Ovary (tissue), 7 donors: ENCODE measurements at regions not wholly inside any gene's neighbourhood (a gene's known extent, or its start where the extent isn't known, plus 50 kb on each side); places are given as distances from the start of the nearest gene placed in this dataset.

ENCODE experiments used
- DNase-seq, 5 donors: peaks; one replicate each; pipeline ENCODE4 v3.0.0-alpha.2; 2019 to 2020
- H3K27ac ChIP-seq, 2 donors: fragments of 200-600 bp; one replicate each; pipeline versions ENCODE4 v1.5.1 to v1.8.0; 2019 to 2022
- H3K27me3 ChIP-seq: fragments of 200-600 bp; one replicate; pipeline ENCODE4 v1.8.0; 2022
- H3K36me3 ChIP-seq: fragments of 200-600 bp; sonication (generic); one replicate; pipeline ENCODE4 v1.5.1; 2019
- H3K4me1 ChIP-seq: one replicate; pipeline ENCODE4 v1.8.1; 2013; ENCODE audit warnings: mild to moderate bottlenecking, moderate library complexity; ENCODE audit not compliant: insufficient read depth
- H3K4me3 ChIP-seq: fragments of 200-600 bp; sonication (generic); one replicate; pipeline ENCODE4 v1.5.1; 2017
- H3K9me3 ChIP-seq, 2 donors: fragments of 200-600 bp in 1 of 2; sonication (generic) in 1 of 2; one replicate each; pipeline versions ENCODE4 v1.5.1 to v1.8.1; 2013 to 2019; ENCODE audit warnings: mild to moderate bottlenecking in 1 of 2, moderate library complexity in 1 of 2
- CTCF ChIP-seq, 3 donors: fragments of 450-650 bp in 2 of 3; fragments of 200-600 bp in 1 of 3; IDR thresholded peaks; one replicate each; pipeline versions ENCODE4 v1.5.1 to v1.8.0; 2016 to 2022; ENCODE audit warnings: antibody characterized with exemption in 3 of 3, mild to moderate bottlenecking in 1 of 3
- EP300 ChIP-seq: sonication (generic); formaldehyde crosslinking; IDR thresholded peaks from one replicate; pipeline ENCODE4 v1.6.1; 2017; ENCODE audit warnings: antibody characterized with exemption
- POLR2A ChIP-seq: fragments of 450-650 bp; IDR thresholded peaks from one replicate; pipeline ENCODE4 v1.6.1; 2017; ENCODE audit warnings: antibody characterized with exemption, mild to moderate bottlenecking, moderate library complexity
- whole genome bisulfite sequencing, 3 donors: extraction: QIAGEN DNeasy Blood & Tissue Kit in 1 of 3; methylation state at CpG; one replicate each; pipeline versions ENCODE4 v1.1.5 to v1.1.7; 2013 to 2017; 5-methylcytosine and 5-hydroxymethylcytosine counted together
- intact Hi-C, 4 donors: fragments of 100-400 bp; cut with DNase I; formaldehyde crosslinking; loops; one replicate each; pipeline versions ENCODE4 v1.11.0 to v1.15.1; 2022 to 2023
- donor health status: DM: no; HTN: no; CAD: no; lungs with moderate emphysema.
- donor health status: DM: no; HTN: no; CAD: no.
- donor health status: Bipolar disorder and iron deficiency.
- donor health status: DM: no; HTN: no; CAD: no.
- donor health status: DM: yes; HTN: yes; CAD: no.

GRCh38 chr2:194257095-194257494 lies 1399.9 kb upstream of the SLC39A10 start:
- H3K36me3 ChIP-seq = no peaks in the 10 kb centered on the region
- DNase-seq = no peak
- H3K9me3 ChIP-seq = no peaks in the 10 kb centered on the region
- intact Hi-C loops = no loop called here
- no peak overlapping the region for H3K27ac ChIP-seq
- H3K27me3 ChIP-seq = no peaks in the 10 kb centered on the region
- no peaks in the 10 kb centered on the region for H3K4me1 ChIP-seq
- TF ChIP-seq POLR2A (no peak), EP300 (no peak), CTCF (IDR thresholded peaks at IDR 0.05) (no peak)
- H3K4me3 ChIP-seq = no peak overlapping the region

GRCh38 chr2:194253528-194254259 lies 1403.3 kb upstream of the SLC39A10 start:
- TF ChIP-seq CTCF (IDR thresholded peaks at IDR 0.05) (no peak), EP300 (no peak), POLR2A (no peak)
- H3K27me3 ChIP-seq = no peaks in the 10 kb centered on the region
- no peak for DNase-seq
- H3K36me3 ChIP-seq = no peaks in the 10 kb centered on the region
- no peak overlapping the region for H3K27ac ChIP-seq
- H3K4me3 ChIP-seq = no peak overlapping the region
- no peaks in the 10 kb centered on the region for H3K4me1 ChIP-seq
- intact Hi-C loops = no loop called here
- WGBS, 3 donors = 88 to 90% (median 89%) methylated on average over 7 of the region's 7 CpGs
- no peaks in the 10 kb centered on the region for H3K9me3 ChIP-seq

- Histone ChIP-seq H3K4me1 (no peaks in the 10 kb centered on the region), H3K9me3 (no peaks in the 10 kb centered on the region), H3K27ac (no peak overlapping the region), H3K36me3 (no peaks in the 10 kb centered on the region), H3K4me3 (no peak overlapping the region), H3K27me3 (no peaks in the 10 kb centered on the region)
- 83 to 88% (median 88%) methylated on average over 2 of the region's 2 CpGs for WGBS, 3 donors
- TF ChIP-seq POLR2A (no peak), EP300 (no peak), CTCF (IDR thresholded peaks at IDR 0.05) (no peak)
- no peak for DNase-seq
- intact Hi-C loops = no loop called here
Measured at GRCh38 chr2:194252127-194252526, 1404.9 kb upstream of the SLC39A10 start.

GRCh38 chr2:194232600-194232999 lies 1424.4 kb upstream of the SLC39A10 start:
- Histone ChIP-seq H3K27me3 (no peaks in the 10 kb centered on the region), H3K4me1 (no peaks in the 10 kb centered on the region), H3K36me3 (no peaks in the 10 kb centered on the region), H3K9me3 (no peaks in the 10 kb centered on the region), H3K4me3 (no peak overlapping the region), H3K27ac (no peak overlapping the region)
- DNase-seq = no peak
- TF ChIP-seq POLR2A (no peak), EP300 (no peak), CTCF (IDR thresholded peaks at IDR 0.05) (no peak)
- 52 to 63% (median 57%) methylated on average over 3 of the region's 3 CpGs for WGBS, 3 donors
- intact Hi-C loops = no loop called here
